ENCODE measurements at regions not wholly inside any gene's neighbourhood (a gene's known extent, or its start where the extent isn't known, plus 50 kb on each side); places are given as distances from the start of the nearest gene placed in this dataset.
"Not testable (repeated sequence)": the region's sequence is repeated elsewhere in the genome, so short reads cannot be mapped to it uniquely, and the experiment has no call there.

DNA sequence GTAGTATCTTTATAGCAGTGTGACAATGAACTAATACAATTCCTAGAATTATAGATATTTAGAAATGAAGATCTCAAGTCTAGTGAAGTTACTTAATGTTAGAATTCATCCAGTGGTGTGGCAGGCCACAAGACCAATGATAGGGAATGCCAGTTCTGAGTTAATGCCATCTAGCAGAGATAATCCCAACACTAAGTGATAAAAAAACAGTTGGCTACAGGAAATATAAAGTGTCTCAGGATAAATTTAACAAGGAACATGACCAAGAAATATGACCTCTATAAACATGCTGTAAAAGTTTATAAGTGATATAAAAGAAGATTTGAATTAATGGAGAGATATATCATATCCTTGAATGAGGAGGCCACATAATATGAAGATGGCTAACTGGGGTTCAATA lies 1790.5 kb upstream of the ADGRL3 start:
- TF ChIP-seq, protein P1, sequence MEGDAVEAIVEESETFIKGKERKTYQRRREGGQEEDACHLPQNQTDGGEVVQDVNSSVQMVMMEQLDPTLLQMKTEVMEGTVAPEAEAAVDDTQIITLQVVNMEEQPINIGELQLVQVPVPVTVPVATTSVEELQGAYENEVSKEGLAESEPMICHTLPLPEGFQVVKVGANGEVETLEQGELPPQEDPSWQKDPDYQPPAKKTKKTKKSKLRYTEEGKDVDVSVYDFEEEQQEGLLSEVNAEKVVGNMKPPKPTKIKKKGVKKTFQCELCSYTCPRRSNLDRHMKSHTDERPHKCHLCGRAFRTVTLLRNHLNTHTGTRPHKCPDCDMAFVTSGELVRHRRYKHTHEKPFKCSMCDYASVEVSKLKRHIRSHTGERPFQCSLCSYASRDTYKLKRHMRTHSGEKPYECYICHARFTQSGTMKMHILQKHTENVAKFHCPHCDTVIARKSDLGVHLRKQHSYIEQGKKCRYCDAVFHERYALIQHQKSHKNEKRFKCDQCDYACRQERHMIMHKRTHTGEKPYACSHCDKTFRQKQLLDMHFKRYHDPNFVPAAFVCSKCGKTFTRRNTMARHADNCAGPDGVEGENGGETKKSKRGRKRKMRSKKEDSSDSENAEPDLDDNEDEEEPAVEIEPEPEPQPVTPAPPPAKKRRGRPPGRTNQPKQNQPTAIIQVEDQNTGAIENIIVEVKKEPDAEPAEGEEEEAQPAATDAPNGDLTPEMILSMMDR (IDR thresholded peaks at IDR 0.05; ENCODE audit: insufficient read depth, missing control alignments) = no peak
- FAIRE-seq = no peak
- DNase-seq (ENCODE audit: insufficient read length, low spot score) = no peak

DNA sequence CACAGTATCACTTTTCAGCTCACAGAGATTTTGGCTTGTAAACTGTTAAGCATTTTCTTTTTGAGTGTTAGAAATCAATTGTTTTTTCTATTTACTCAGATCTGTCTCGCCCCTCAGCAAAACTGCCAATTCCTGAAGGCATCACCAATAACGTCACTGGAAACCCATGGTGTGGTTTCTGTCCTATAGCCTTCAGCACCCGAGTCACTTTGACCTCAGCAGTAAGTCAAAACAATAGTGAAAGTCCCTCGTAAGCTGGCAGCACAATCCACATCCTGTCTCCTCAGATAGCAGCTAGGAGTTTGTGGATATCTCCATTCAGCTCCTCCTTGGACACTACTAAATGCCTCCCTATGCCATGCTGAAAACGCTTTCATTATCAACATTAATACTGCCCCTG lies 1787.4 kb upstream of the ADGRL3 start:
- TF ChIP-seq, protein P1 (IDR thresholded peaks at IDR 0.05; ENCODE audit: insufficient read depth, missing control alignments) = no peak
- no peak for DNase-seq (ENCODE audit: insufficient read length, low spot score)
- no peak for FAIRE-seq

DNA sequence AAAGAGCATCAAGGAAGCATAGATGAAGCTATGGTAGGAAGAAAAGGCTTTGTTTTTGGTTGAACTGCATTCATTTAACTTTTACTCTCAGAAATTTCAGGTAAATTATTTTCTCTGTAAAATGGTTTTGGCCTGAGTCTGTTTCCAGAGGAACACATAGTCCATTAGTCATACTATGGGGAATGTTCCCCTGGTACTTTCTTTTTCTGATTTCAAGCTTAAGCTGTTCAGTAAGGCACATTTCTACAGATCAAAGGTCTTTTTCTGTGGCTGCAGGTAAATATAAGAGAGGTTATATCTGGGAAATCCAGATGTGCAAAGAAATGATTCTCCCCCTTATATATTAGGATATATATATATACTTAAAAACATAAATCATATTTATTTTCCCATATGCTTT lies 1744.4 kb upstream of the ADGRL3 start:
- TF ChIP-seq, protein P1 (IDR thresholded peaks at IDR 0.05; ENCODE audit: insufficient read depth, missing control alignments) = no peak
- FAIRE-seq (no peak), DNase-seq (ENCODE audit: insufficient read length, low spot score) (no peak)

DNA sequence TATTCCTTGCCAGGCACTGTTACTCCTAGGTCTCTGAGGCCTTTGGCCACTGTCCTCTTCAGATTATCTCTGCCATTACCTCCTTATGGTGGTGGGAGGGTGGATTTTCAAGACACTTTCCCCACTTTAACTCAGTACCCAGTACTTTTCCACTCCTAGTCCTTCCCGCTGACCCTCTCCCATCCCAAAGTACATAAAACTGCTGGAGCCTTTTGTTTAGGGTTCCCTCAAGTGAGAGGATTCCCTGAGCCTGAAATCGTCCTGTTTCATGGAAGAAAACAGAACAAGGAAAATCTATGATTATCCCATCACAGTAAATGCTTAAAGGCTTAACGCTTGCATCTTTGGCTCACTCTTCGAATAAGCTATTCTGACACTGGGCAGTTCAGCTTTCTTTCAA lies 1742.5 kb upstream of the ADGRL3 start:
- FAIRE-seq (no peak), DNase-seq (ENCODE audit: insufficient read length, low spot score) (no peak)
- TF ChIP-seq, protein P1 (IDR thresholded peaks at IDR 0.05; ENCODE audit: insufficient read depth, missing control alignments) = no peak

DNA sequence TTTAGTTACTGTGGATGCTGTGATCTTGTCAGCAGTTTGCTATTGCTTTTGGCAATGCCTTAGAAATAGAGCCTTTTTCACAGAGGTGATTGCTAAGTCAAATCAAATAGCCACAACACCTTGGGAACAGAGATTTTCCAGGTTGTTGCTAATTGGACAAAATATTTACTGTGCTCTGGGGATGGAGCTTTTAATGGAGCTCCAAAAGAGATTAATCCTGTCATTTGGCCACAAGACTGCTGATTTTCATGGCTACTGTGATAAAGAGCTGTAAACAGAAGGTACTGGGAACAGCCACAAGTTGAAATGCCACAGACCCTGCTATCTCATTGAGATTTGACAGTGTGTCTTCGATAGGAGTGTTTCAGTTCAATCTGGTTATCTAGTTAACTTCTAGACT lies 1715.2 kb upstream of the ADGRL3 start:
- no peak for FAIRE-seq
- TF ChIP-seq, protein P1 (IDR thresholded peaks at IDR 0.05; ENCODE audit: insufficient read depth, missing control alignments) = no peak
- DNase-seq (ENCODE audit: insufficient read length, low spot score) = no peak

DNA sequence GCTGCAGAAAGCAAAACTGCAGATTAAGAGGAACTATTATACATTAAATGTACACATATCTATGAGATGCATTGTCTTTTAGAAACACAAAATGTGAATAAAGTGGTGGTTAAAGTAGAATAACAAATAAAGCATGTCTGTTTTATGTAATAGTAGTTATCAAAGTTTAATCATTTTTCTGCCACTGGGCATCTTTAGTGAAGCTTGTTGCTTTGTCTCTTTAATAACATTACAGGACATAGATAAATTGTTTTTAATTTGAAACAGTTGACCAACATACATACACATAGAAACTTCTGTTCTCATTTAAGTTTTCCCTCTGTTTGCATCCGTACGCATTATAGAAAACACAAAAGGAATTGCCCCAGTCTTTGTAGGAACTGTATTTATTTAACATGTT lies 1700.0 kb upstream of the ADGRL3 start:
- DNase-seq (ENCODE audit: insufficient read length, low spot score) (no peak), FAIRE-seq (no peak)
- TF ChIP-seq, protein P1 (IDR thresholded peaks at IDR 0.05; ENCODE audit: insufficient read depth, missing control alignments) = no peak

DNA sequence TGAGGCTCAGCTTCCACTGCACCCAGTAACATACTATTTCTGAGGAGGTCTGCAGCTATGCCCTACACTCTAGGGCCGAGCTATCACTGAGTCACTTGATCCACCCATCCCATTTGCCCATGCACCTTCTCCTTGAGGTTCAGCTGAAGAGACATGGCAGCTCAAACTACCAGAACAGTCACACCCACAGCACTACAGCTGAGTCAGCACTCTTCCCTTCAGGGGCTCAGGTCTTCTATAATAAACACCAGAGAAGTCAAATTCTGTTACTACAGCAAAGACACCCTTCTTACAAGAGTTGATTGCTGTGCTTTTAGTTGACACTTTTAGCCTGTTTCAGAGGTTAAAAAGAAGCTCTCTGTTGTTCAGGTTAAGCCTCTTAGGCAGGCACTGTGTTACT lies 1696.4 kb upstream of the ADGRL3 start:
- TF ChIP-seq, protein P1 (IDR thresholded peaks at IDR 0.05; ENCODE audit: insufficient read depth, missing control alignments) = no peak
- FAIRE-seq (no peak), DNase-seq (ENCODE audit: insufficient read length, low spot score) (no peak)

DNA sequence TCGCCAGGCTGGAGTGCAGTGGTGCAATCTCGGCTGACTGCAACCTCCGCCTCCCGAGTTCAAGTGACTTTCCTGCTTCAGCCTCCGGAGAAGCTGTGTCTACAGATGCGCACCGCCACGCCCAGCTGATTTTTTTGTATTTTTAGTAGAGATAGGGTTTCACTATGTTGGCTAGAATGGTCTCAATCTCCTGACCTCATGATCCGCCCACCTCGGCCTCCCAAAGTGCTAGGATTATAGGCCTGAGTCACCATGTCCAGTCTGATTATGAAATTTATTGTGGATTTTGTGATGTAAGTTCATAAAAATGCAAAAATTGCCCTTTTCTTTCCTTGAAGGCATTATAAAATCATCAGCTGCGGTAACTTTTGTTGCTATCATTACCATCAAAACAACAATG lies 1688.3 kb upstream of the ADGRL3 start:
- DNase-seq (ENCODE audit: insufficient read length, low spot score); FAIRE-seq: not testable (repeated sequence)
